H1 (cell line): ENCODE measurements at regions not wholly inside any gene's neighbourhood (a gene's known extent, or its start where the extent isn't known, plus 50 kb on each side); places are given as distances from the start of the nearest gene placed in this dataset.

ENCODE experiments used
- CTCF ChIA-PET: fragments of 300-600 bp; sonication (Branson Sonifier 250); formaldehyde crosslinking; loops from one replicate; lab custom pipeline; 2021; ENCODE audit not compliant: partially characterized antibody; lab: Charles Lee
- POLR2A ChIA-PET: fragments of 300-600 bp; sonication (Branson Sonifier 250); formaldehyde crosslinking; loops from one replicate; lab custom pipeline; 2021; ENCODE audit warnings: inconsistent platforms; ENCODE audit not compliant: partially characterized antibody; lab: Charles Lee
- DNase-seq, 2 experiments: peaks; one replicate each; pipeline versions ENCODE4 v3.0.0 to v3.0.0-alpha.2; 2010 to 2022; ENCODE audit warnings: low spot score in 2 of 2, low read depth in 1 of 2, mixed read lengths in 1 of 2
- FAIRE-seq: peaks from 2 replicates; lab custom pipeline; 2011; peaks lifted over from hg19 to GRCh38; lab: Jason Lieb, UNC
- H2AFZ ChIP-seq: 2 replicates; pipeline ENCODE4 v1.8.1; 2012; ENCODE audit warnings: low read length, inconsistent platforms
- H2AK5ac ChIP-seq: 2 replicates; pipeline ENCODE4 v1.6.1; 2013; ENCODE audit warnings: low read depth, low read length
- H2BK120ac ChIP-seq: replicated peaks from 2 replicates; pipeline ENCODE3; 2013; ENCODE audit warnings: low read depth, low read length, inconsistent platforms
- H2BK12ac ChIP-seq: 2 replicates; pipeline ENCODE4 v1.6.1; 2013; ENCODE audit warnings: low read depth, low read length
- H2BK15ac ChIP-seq: 2 replicates; pipeline ENCODE4 v1.6.1; 2013; ENCODE audit warnings: low read length
- H2BK20ac ChIP-seq: 2 replicates; pipeline ENCODE4 v1.6.1; 2013; ENCODE audit warnings: low read length
- H2BK5ac ChIP-seq: 2 replicates; pipeline ENCODE4 v1.6.1; 2013; ENCODE audit warnings: low read depth, low read length
- H3K14ac ChIP-seq: 2 replicates; pipeline ENCODE4 v1.6.1; 2013; ENCODE audit warnings: inconsistent platforms; ENCODE audit not compliant: insufficient read length
- H3K18ac ChIP-seq: 2 replicates; pipeline ENCODE4 v1.6.1; 2013; ENCODE audit warnings: low read length; ENCODE audit errors: extremely low read depth
- H3K23ac ChIP-seq: 2 replicates; pipeline ENCODE4 v1.6.1; 2013; ENCODE audit warnings: inconsistent platforms; ENCODE audit not compliant: insufficient read length
- H3K23me2 ChIP-seq: 2 replicates; pipeline ENCODE4 v1.6.1; 2013; ENCODE audit warnings: low read depth, low read length
- H3K27ac ChIP-seq: 2 replicates; pipeline ENCODE4 v1.6.1; 2011; ENCODE audit warnings: low read depth, low read length, inconsistent platforms
- H3K27me3 ChIP-seq, 4 experiments: replicated peaks in 1 of 4; 1 replicate in 1 of 4; 2 replicates in 3 of 4; pipeline versions ENCODE4 v1.6.1 to v1.8.1; 2011 to 2013; ENCODE audit warnings: low read length in 3 of 4, mild to moderate bottlenecking in 3 of 4, inconsistent platforms in 2 of 4, mixed read lengths in 2 of 4, moderate library complexity in 1 of 4; ENCODE audit not compliant: control insufficient read depth in 3 of 4, insufficient read depth in 3 of 4; ENCODE audit errors: extremely low read depth in 1 of 4
- H3K36me3 ChIP-seq, 4 experiments: 2 replicates each; pipeline versions ENCODE4 v1.6.1 to v1.8.1; 2011 to 2013; ENCODE audit warnings: mild to moderate bottlenecking in 4 of 4, low read length in 3 of 4, moderate library complexity in 2 of 4, control low read depth in 1 of 4, inconsistent platforms in 1 of 4; ENCODE audit not compliant: insufficient read depth in 4 of 4, control insufficient read depth in 2 of 4
- H3K4ac ChIP-seq: replicated peaks from 2 replicates; pipeline ENCODE3; 2013; ENCODE audit warnings: low read length, low read depth, mixed read lengths, inconsistent platforms; ENCODE audit not compliant: insufficient read length
- H3K4me1 ChIP-seq, 4 experiments: replicated peaks in 1 of 4; 1 replicate in 1 of 4; 2 replicates in 3 of 4; pipeline versions ENCODE4 v1.6.1 to v1.8.1; 2011 to 2013; ENCODE audit warnings: low read length in 3 of 4, inconsistent platforms in 2 of 4, mixed read lengths in 1 of 4; ENCODE audit not compliant: insufficient read depth in 4 of 4, control insufficient read depth in 3 of 4
- H3K4me2 ChIP-seq, 2 experiments: 2 replicates each; pipeline versions ENCODE4 v1.6.1 to v1.8.1; 2011 to 2013; ENCODE audit warnings: low read depth in 2 of 2, low read length in 2 of 2, control low read depth in 1 of 2, inconsistent platforms in 1 of 2, mild to moderate bottlenecking in 1 of 2; ENCODE audit not compliant: insufficient read depth in 1 of 2
- H3K4me3 ChIP-seq, 4 experiments: fragments of 200-600, 300-600 bp in 1 of 4; sonication (generic), shearing (Covaris generic), sonication (Bioruptor Twin) in 1 of 4; 2 replicates each; pipeline versions ENCODE4 v1.5.1 to v1.8.1; 2011 to 2016; ENCODE audit warnings: low read length in 4 of 4, low read depth in 3 of 4, control low read depth in 2 of 4, inconsistent platforms in 2 of 4, mild to moderate bottlenecking in 2 of 4, mixed read lengths in 1 of 4, moderate library complexity in 1 of 4; ENCODE audit not compliant: insufficient read depth in 2 of 4; ENCODE audit errors: extremely low read depth in 1 of 4
- H3K56ac ChIP-seq: replicated peaks from 2 replicates; pipeline ENCODE3; 2013; ENCODE audit warnings: low read depth, mild to moderate bottlenecking, mixed read lengths, low read length, inconsistent platforms; ENCODE audit not compliant: insufficient read length
- H3K79me1 ChIP-seq: 2 replicates; pipeline ENCODE4 v1.6.1; 2013; ENCODE audit warnings: low read depth, low read length, control low read depth
- H3K79me2 ChIP-seq, 2 experiments: 2 replicates each; pipeline versions ENCODE4 v1.6.1 to v1.8.1; 2012 to 2013; ENCODE audit warnings: low read length in 2 of 2, mild to moderate bottlenecking in 2 of 2, inconsistent platforms in 1 of 2; ENCODE audit not compliant: insufficient read depth in 2 of 2, control insufficient read depth in 1 of 2
- H3K9ac ChIP-seq, 4 experiments: replicated peaks in 1 of 4; 1 replicate in 1 of 4; 2 replicates in 3 of 4; pipeline versions ENCODE4 v1.6.1 to v1.8.1; 2011 to 2013; ENCODE audit warnings: low read depth in 3 of 4, low read length in 3 of 4, control low read depth in 2 of 4, mild to moderate bottlenecking in 2 of 4, moderate library complexity in 2 of 4, inconsistent platforms in 1 of 4; ENCODE audit errors: extremely low read depth in 1 of 4
- H3K9me3 ChIP-seq, 2 experiments: 2 replicates each; pipeline versions ENCODE4 v1.6.1 to v1.8.1; 2012 to 2013; ENCODE audit warnings: mild to moderate bottlenecking in 2 of 2, moderate library complexity in 2 of 2, control low read depth in 1 of 2, inconsistent platforms in 1 of 2, low read depth in 1 of 2, low read length in 1 of 2, mixed read lengths in 1 of 2; ENCODE audit not compliant: insufficient read depth in 2 of 2
- H4K20me1 ChIP-seq, 2 experiments: replicated peaks in 1 of 2; 2 replicates each; pipeline versions ENCODE3 to v1.8.1; 2011 to 2013; ENCODE audit warnings: inconsistent platforms in 2 of 2, low read length in 2 of 2, mild to moderate bottlenecking in 1 of 2; ENCODE audit not compliant: insufficient read depth in 2 of 2, control insufficient read depth in 1 of 2
- H4K5ac ChIP-seq: 2 replicates; pipeline ENCODE4 v1.6.1; 2013; ENCODE audit warnings: low read length, low read depth, mixed read lengths, inconsistent platforms; ENCODE audit not compliant: insufficient read length
- H4K8ac ChIP-seq: 2 replicates; pipeline ENCODE4 v1.8.0; 2013; ENCODE audit warnings: mild to moderate bottlenecking, moderate library complexity, low read length, inconsistent platforms; ENCODE audit not compliant: insufficient read depth; ENCODE audit errors: extremely low read depth
- H4K91ac ChIP-seq: replicated peaks from 2 replicates; pipeline ENCODE3; 2013; ENCODE audit warnings: low read length, mixed read lengths, inconsistent platforms; ENCODE audit not compliant: insufficient read length
- BCL11A ChIP-seq, 2 experiments: IDR thresholded peaks; one replicate each; pipeline ENCODE4 v1.6.1; 2011; ENCODE audit warnings: low read depth in 2 of 2, low read length in 2 of 2, mild to moderate bottlenecking in 2 of 2
- CEBPB ChIP-seq: IDR thresholded peaks from 2 replicates; pipeline ENCODE4 v1.6.1; 2012; ENCODE audit warnings: low read depth, low read length
- JUN ChIP-seq: IDR thresholded peaks from 2 replicates; pipeline ENCODE4 v1.6.1; 2011; ENCODE audit warnings: low read depth, mild to moderate bottlenecking, improper control_type of control experiment, low read length
- MAX ChIP-seq: IDR thresholded peaks from 2 replicates; pipeline ENCODE4 v1.6.1; 2012; ENCODE audit warnings: inconsistent platforms
- POLR2AphosphoS5 ChIP-seq: IDR thresholded peaks from 2 replicates; pipeline ENCODE4 v1.6.1; 2011; ENCODE audit warnings: low read depth, low read length
- POU5F1 ChIP-seq: IDR thresholded peaks from 2 replicates; pipeline ENCODE4 v1.6.1; 2011; ENCODE audit warnings: low read depth, mild to moderate bottlenecking, low read length, moderate library complexity
- RAD21 ChIP-seq, 2 experiments: IDR thresholded peaks in 1 of 2; conservative IDR thresholded peaks in 1 of 2; 2 replicates each; pipeline ENCODE4 v1.6.1; 2011; ENCODE audit warnings: low read depth in 2 of 2, low read length in 2 of 2, improper control_type of control experiment in 1 of 2, inconsistent platforms in 1 of 2, mild to moderate bottlenecking in 1 of 2, moderate library complexity in 1 of 2
- SIRT6 ChIP-seq: IDR thresholded peaks from one replicate; pipeline ENCODE4 v1.7.1; 2012; ENCODE audit warnings: low read length, inconsistent platforms
- SRF ChIP-seq: IDR thresholded peaks from 2 replicates; pipeline ENCODE4 v1.6.1; 2011; ENCODE audit warnings: mild to moderate bottlenecking, low read depth, low read length, moderate library complexity
- WGBS, 2 experiments: shearing (Covaris generic) in 1 of 2; methylation state at CpG; one replicate each; pipeline versions ENCODE4 v1.1.6 to v1.1.7; 2013 to 2015; ENCODE audit warnings: low lambda C conversion rate in 2 of 2, mixed read lengths in 2 of 2, inconsistent platforms in 1 of 2, low coverage in 1 of 2, missing lambda C conversion rate in 1 of 2; ENCODE audit not compliant: insufficient replicate concordance in 2 of 2, insufficient coverage in 1 of 2, insufficient read length in 1 of 2; ENCODE audit errors: extremely low coverage in 1 of 2, missing lambda C conversion rate in 1 of 2; 5-methylcytosine and 5-hydroxymethylcytosine counted together

GRCh38 chr11:97118614-97119200 is 728.9 kb downstream of the JRKL start:
- TF ChIP-seq MAX: no peak
- TF ChIP-seq CEBPB: no peak
- no peak for TF ChIP-seq SRF
- TF ChIP-seq RAD21 (IDR thresholded peaks at IDR 0.05 in 1 of 2, conservative IDR thresholded peaks at IDR 0.05 in 1 of 2; ENCODE audit: low read depth in 2 of 2, low read length in 2 of 2): no peak
- TF ChIP-seq SIRT6: no peak
- no peak for TF ChIP-seq JUN
- no peak for TF ChIP-seq BCL11A (IDR thresholded peaks at IDR 0.05; ENCODE audit: low read depth in 2 of 2, low read length in 2 of 2)
- no peak for TF ChIP-seq POU5F1
- TF ChIP-seq POLR2AphosphoS5: no peak
- TF ChIP-seq, all 59 proteins: peak for 0
- 94% methylated on average over 2 of the region's 2 CpGs; no CpG with 5 or more reads in 1 of the 2 experiments for WGBS, 2 experiments
- POLR2A ChIA-PET: no interaction called here

More at GRCh38 chr11:97118614-97119200, 728.9 kb downstream of the JRKL start:
- Histone ChIP-seq H3K79me1 (no peaks in the 10 kb centered on the region), H3K18ac (no peak overlapping the region), H3K4me3 (no peak overlapping the region), H4K20me1 (no peaks in the 10 kb centered on the region), H2BK15ac (no peak overlapping the region), H3K56ac (no peak overlapping the region), H2BK120ac (no peak overlapping the region), H3K27ac (no peak overlapping the region), H3K9me3 (no peaks in the 10 kb centered on the region), H3K27me3 (no peaks in the 10 kb centered on the region), H3K4me1 (no peaks in the 10 kb centered on the region), H2BK20ac (no peak overlapping the region), H3K23me2 (no peaks in the 10 kb centered on the region), H4K91ac (no peak overlapping the region), H3K14ac (no peak overlapping the region), H3K23ac (no peak overlapping the region), H4K8ac (no peak overlapping the region), H2AK5ac (no peak overlapping the region), H2BK12ac (no peak overlapping the region), H4K5ac (no peak overlapping the region), H3K79me2 (no peaks in the 10 kb centered on the region), H2BK5ac (no peak overlapping the region), H3K9ac (no peak overlapping the region), H2AFZ (no peak overlapping the region), H3K4me2 (no peak overlapping the region), H3K4ac (no peak overlapping the region), H3K36me3 (no peaks in the 10 kb centered on the region)
- no peak for DNase-seq
- CTCF ChIA-PET: interaction anchor here (0.9 to 1.3 kb wide), 3 partner anchors 10 to 22 kb away, joined by 3 read pairs; no protein-coding TSS in a partner anchor
- FAIRE-seq: no peak
